HG02938 (cell line): ENCODE measurements at regions not wholly inside any gene's neighbourhood (a gene's known extent, or its start where the extent isn't known, plus 50 kb on each side); places are given as distances from the start of the nearest gene placed in this dataset.
"Not testable (repeated sequence)": the region's sequence is repeated elsewhere in the genome, so short reads cannot be mapped to it uniquely, and the experiment has no call there.

Experiments used
- ATAC-seq: cut with Tn5 transposase; IDR thresholded peaks from one replicate; pipeline ENCODE4 v1.9.1; 2021; ENCODE audit warnings: mild to moderate bottlenecking, moderate library complexity; ENCODE audit not compliant: unreplicated experiment

DNA sequence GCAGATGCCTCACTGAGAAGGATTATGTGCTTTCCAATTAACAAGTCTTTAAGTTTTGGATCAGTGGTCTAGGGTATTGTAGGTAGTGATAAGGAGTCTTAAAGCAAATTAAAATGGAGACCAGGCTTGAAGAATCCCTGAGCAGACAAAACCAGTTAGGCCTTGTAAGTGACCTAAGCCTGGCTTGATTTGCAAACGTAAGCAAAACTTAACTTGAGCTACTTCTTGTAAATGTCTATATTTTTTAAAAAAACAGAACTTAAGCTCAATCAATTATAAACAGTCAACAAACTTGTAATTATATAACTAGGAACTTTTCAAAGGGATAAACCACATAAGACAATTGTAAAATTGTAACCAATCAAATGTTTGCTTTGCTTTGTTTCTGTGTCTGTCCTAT lies 72.7 kb upstream of the NALF2 start:
- ATAC-seq, result no peak

DNA sequence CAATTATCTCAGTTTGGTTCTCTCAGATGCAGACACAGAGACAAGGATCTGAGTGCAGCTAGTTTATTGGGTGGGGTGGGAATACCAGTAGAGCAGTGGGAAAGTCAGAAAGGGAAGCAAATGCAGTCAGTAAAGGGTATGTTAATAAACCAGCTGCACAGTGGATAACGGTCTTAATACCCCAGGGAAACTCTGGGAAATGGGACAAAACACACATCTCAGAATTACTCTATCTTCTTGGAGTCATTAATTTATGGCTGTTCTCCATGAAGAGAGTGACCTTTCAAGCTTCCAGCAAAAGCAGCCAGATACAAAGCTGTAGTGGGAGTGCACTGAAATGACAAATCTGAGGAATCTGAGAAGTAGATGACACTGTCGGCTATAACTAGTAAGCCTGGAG lies 73.3 kb upstream of the NALF2 start:
- ATAC-seq, result no peak

- ATAC-seq, result no peak
Observed at GRCh38 chrX:69429339-69430015, 74.6 kb upstream of the NALF2 start.

GRCh38 chrX:69428216-69428615 lies 75.9 kb upstream of the NALF2 start:
- ATAC-seq, result no peak

- ATAC-seq, result no peak
Observed at GRCh38 chrX:69424910-69425309, 79.2 kb upstream of the NALF2 start.

DNA sequence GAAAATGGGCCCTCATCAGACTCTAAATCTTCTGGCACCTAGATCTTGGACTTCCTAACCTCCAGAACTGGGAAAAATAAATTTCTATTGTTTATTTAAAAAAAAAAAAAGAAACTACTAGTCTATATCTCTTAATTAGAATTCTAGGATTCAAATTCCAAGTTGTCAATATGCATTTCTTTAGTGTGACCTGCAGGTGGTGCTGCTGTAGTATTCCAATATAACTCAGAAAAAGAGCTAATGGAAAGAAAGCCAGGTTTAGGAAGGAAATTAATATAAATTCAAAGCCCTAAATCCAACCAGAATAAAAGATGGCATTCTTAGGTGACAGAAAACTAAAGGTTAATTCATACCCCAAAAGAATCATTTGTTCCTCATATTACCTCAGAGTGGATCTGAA lies 80.0 kb upstream of the NALF2 start:
- ATAC-seq, result no peak

GRCh38 chrX:69422208-69422607 lies 81.9 kb upstream of the NALF2 start:
- ATAC-seq, result not testable (repeated sequence)

DNA sequence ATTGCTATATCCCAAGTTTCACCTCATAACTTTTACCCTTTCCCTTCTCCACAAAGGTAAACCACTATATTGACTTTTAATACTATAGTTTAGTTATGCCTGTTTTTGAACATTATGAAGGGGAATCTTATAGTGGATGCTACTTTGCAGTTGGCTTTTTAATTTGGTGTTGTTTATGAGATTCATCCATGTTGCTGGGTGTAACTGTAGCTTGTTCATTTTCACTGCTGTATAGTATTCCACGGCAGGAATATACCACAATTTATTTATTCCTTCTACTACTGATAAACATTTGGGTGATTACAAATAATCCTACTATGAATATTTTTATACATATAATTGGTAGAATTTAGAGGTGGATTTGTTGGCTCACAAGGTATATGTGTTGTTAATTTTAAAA lies 88.4 kb upstream of the NALF2 start:
- no peak for ATAC-seq

GRCh38 chrX:69412661-69413060 lies 91.5 kb upstream of the NALF2 start:
- no peak for ATAC-seq

- ATAC-seq, result no peak
Observed at GRCh38 chrX:69398881-69399280, 105.2 kb upstream of the NALF2 start.

DNA sequence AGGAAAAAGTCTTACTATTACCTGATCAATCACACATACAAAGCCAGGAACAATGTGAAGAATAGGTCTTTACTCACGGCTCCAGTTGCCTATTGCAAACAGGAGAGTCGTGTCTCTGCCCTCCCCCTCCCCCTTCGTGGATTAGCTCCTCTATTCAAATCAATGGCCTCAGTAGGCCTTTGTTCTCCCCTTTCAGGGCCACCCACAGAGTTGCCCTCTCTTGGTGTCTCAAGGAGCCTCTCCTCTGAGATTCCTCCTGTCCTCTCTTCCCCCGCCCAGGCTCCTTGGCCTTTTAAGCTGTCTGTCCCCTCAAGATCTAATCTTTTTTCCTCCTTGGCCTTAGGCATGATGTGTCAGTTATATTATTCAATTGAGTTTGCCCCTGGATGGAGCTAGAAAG lies 107.2 kb upstream of the NALF2 start:
- ATAC-seq, result no peak

DNA sequence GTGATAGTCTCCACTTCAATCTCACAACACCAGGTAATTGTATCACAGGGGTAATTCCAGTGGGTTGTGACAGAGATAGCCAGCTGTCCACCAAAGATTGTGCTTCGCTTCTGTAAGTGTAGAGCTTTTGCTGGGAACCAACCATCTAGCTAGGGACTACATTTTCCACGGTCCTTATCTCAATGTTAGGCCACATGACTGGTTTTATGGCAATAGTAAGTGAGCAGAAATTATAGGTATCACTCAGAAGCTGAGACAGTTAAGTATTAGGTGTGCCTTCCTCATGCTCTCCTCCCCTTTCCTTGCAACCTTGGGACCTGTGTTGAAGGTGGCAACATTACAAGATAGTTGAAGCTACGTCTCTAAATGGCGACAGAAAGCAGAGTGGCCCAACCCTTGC lies 108.8 kb upstream of the NALF2 start:
- no peak for ATAC-seq

DNA sequence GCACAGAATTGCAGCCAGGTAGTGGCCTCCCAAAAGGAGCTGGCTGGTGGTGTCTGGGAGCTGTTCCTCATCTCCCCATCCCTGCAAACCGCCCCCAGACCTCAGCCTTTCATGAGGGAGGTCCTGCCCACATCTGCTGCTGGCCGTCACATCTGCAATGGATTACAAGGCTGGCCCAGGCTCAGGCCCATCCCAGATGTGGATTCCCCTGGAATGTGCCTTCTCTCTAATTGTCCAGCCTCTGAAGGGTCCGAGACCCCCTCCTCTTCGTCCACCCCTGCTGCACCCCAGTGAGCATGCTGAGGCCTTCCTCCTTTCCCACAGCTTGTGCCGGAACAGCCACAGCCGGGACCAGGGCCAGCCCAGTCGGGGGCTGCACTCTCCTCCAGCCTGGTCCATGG lies 115.0 kb upstream of the NALF2 start:
- ATAC-seq, result no peak

DNA sequence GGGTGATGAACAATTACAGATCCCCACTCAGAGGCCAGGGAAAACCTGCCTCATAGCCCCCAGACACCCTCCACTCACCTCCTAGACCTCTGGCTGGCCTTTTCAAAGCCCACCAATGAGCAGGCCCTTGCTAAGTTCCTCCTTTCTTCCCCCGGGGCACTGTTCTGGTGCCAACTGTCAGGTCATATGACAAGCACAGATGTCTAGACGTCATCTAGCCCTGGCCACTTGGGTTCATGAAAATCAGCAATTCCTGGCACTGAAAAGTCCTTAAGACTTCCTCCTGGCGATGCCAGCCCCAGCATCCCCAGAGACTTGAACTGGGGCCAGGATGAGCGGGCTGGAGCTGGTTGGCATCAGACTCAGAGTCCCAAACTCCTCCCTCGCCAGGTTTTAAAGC lies 115.6 kb upstream of the NALF2 start:
- no peak for ATAC-seq

DNA sequence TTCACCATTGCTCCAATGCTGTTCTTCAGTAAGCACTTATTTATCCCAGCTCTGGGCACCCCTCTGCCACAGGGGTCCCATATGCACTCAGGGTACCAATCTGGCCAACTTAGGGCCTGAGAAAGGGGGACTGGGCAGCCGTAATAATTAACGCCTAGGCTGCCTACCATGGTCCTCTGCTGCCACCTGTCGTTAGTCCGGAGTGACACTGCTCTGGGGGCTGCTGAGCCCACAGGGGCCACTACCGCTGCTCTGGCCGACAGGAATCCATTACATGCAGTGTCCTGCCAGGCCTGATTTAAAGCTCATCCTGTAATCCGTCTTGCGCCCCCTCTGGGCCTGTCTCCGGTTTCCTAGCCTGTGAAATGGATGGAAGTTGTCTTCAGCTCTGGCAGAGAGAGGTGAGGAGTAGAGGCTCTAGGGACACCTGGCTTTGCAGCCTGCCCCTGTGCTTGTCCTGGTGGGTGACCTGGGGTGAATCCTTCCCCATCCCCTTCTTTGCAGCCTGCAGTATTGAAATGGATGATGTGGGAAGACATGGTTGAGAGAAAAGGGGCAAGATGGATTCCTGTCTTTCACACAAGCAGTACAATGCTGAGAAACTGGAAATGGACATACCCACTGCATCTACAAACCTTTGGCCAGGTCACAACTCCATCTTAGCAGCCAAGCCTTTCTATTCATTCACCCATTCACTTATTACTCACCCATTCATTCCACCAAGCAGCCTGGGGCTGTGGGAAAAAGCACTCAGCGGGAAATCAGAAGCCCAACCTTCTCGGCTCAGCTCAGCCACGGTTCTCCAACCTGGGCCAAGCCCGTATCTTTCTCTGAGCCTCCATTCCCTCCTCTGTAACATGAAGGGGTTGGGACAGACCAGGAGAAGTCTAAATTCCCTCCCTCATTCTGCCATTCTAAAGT lies 116.3 kb upstream of the NALF2 start:
- no peak for ATAC-seq

- no peak for ATAC-seq
Observed at GRCh38 chrX:69386681-69387080, 117.4 kb upstream of the NALF2 start.

GRCh38 chrX:69379412-69379811 lies 124.7 kb upstream of the NALF2 start:
- ATAC-seq, result no peak

DNA sequence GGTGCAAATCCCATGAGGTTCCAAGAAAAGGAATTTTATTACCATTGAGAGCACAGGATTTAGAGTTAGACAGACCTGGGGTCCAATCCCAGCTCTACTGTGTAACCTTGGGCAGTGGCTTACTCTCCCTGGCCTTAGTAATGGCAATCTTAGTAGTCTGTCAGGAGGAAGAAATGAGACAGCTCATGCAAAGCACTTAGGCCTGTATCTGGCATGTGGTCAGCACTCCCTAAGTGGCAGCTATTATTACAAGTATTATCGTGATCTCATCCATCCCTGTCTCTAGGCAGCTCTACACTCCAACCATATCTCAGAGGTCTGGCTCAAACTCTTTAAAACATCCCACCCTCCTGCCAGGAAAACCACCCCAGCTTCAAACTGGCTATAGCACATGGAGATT lies 129.6 kb upstream of the NALF2 start:
- no peak for ATAC-seq

- no peak for ATAC-seq
Observed at GRCh38 chrX:69372435-69372834, 131.7 kb upstream of the NALF2 start.

DNA sequence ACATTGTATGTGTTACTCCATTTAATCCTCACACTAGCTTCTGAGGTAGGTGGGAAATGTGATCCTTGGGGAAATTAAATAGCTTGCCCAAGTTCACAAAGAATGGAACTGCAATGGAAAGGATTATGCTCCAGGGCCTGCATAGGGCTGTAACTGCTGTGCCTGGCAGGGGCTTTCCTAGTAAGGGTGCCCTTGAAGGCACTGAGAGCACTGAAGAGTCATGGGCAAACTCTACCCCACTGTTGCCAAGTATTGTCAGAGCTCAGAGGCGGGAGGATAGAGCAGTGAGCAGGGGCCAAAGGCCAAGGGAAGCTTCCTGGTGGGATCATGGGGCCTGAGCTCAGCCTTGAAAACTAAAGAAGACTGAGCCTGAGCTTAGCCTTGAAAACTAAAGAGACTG lies 133.0 kb upstream of the NALF2 start:
- no peak for ATAC-seq

DNA sequence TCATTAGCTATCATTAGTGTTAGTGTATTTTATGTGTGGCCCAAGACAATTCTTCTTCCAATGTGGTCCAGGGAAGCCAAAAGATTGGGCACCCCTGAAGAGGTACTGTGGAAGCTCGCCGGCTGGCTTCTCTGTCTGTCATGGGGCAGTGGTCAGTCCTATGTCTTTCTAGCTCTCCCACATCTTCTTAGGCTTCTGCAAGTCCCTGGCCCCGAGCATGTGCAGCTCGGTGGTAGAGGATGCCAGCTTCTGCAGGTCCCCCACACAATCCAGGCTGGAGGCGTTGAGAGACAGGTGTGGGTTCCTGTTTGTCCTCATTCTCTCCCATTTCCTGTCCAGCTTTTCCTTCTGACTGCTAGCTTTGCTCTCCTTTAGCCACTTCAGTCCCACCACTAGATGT lies 134.1 kb upstream of the NALF2 start:
- ATAC-seq, result no peak

DNA sequence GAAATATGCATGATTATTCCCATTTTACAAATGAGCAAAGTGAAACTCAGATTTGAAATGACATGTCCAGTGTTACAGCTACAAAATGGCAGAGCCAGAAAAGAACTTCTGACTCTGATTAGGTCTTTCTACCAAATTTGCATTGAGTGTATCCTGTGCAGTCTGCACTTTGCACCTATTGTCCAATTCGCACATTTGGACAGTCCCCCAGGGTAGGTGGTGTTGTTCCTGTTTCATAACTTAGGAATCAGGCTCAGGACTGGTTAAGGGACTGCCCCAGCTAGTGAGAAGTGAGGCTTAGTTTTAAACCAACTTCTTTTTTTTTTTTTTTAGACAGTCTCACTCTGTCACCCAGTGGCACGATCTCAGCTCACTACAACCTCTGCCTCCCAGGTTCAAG lies 137.9 kb upstream of the NALF2 start:
- ATAC-seq, result no peak
